GM18505 (cell line): ENCODE measurements at regions not wholly inside any gene's neighbourhood (a gene's known extent, or its start where the extent isn't known, plus 50 kb on each side); places are given as distances from the start of the nearest gene placed in this dataset.
"Not testable (repeated sequence)": the region's sequence is repeated elsewhere in the genome, so short reads cannot be mapped to it uniquely, and the experiment has no call there.

ENCODE experiments used
- ATAC-seq: cut with Tn5 transposase; IDR thresholded peaks from one replicate; pipeline ENCODE4 v1.9.1; 2021; ENCODE audit not compliant: unreplicated experiment
- POLR2A ChIP-seq: IDR thresholded peaks from 4 replicates; pipeline ENCODE4 v1.6.1; 2011; ENCODE audit warnings: borderline replicate concordance; ENCODE audit not compliant: insufficient read depth, insufficient read length; ENCODE audit errors: extremely low read depth

GRCh38 chr13:60214213-60215055 lies 50.7 kb upstream of the DIAPH3 start:
- ATAC-seq = no peak
- no peak for TF ChIP-seq POLR2A

DNA sequence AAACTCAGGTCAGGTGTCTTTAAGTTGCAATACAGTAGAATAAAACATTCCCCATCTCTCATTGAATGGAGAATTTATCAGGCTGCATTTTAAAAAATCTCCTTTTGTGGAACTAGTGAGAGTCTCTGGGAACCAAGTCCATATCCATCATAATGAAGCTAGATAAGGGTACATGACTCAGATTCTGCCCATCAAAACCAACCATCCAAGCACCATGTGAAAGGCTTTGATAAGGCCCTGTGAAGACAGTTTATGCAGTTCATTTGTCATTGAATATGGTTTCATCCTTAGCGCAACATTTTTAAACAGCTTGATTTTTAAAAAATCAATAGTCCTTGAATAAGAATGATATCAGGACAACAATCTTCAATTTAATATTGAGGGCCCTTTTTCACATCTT lies 56.3 kb upstream of the DIAPH3 start:
- ATAC-seq = no peak
- TF ChIP-seq POLR2A = no peak

DNA sequence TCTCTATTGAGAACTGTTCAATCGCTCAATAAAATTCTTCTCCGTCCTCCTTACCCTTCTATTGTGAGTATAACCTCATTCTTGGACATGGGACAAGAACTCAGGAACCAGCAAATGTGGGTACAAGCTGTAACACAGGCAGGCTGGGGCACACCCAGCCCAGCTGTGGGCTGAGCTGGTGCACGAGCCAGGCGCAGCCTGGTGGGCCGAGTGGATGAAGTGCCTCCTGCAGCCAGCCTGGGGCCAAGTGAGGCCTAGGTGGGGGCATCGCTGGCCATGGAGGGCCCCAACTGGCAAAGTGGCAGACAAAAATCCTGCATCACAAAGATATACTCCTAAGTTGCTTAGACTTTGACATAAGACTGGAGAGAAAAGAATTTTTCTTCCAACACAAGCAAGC lies 57.9 kb upstream of the DIAPH3 start:
- ATAC-seq = no peak
- no peak for TF ChIP-seq POLR2A

DNA sequence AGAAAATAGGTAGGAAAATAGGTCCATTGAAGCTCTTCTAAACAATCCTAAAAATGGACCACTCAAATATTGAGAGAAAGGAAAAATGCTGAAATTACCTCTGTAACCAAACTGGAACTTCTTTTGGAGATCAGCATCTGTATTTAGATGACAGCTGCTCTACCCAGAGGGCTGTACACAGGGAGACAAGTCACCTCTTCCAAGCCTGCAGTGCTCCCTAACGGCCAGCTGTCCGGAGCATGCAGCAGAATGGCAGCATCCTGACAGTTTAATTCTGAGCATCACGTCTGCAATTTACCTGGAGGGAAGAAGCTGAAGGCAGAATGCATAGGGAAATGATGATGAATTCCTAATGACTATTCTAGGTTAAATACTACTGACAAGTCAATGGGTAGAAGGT lies 62.8 kb upstream of the DIAPH3 start:
- ATAC-seq = no peak
- no peak for TF ChIP-seq POLR2A

DNA sequence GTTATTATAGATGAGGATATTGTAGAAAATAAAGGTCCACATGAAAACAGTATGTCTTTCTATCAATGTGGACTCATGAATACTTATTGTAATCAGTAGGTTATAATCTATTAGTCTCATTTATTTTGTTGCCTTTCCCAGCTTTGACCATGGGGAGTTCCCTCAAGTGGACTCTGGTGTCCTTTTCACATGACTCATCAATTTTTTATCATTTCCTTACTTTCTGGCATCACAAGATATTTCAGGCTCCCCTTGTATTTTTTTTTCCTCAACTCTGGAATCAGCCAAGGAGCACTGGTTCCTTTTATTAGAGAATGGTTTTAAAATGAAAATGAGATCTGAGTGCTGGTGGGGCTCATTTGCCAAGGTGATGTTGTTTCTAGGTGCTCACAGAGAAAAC lies 63.4 kb upstream of the DIAPH3 start:
- no peak for TF ChIP-seq POLR2A
- no peak for ATAC-seq

GRCh38 chr13:60229708-60230272 lies 66.1 kb upstream of the DIAPH3 start:
- TF ChIP-seq POLR2A = no peak
- no peak for ATAC-seq

DNA sequence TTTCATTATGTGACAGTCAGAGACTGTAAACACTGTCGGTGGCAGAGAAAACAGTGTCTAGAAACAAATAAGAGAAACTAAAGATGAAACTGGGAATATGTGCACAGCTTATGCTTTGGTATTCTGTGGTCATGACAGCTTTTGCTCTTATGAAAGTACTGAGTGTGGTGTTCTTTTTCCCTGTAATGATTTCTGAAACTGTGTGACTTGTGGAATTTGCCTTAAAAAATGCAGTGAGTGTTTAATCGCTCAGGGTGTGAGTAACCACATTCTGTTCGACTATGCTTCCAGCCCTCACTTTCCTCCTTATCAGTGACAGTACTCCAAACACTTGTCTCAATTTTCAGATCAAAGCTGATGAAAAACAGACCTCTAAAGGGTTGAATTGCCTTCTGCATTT lies 66.9 kb upstream of the DIAPH3 start:
- TF ChIP-seq POLR2A = no peak
- peak; percentile 59 for ATAC-seq

GRCh38 chr13:60242043-60242595 lies 78.4 kb upstream of the DIAPH3 start:
- no peak for TF ChIP-seq POLR2A
- no peak for ATAC-seq

DNA sequence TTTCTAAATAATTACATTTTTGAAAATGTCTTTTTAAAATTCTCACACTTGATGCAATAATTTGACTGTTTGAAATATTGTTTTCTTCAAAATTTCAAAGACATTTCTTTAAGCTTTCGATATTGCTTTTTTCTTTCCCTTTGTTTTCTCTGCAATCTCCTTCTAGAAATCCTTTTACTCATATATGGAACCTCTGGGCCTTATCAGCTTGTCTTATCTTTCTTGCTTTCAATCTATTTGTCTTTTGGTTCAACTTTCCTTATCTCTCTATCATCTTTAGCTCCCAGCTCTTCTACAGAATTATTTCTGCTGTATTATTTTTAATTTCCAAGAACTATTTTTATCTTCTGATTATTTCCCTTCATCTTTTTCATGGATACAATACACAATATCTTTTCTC lies 80.7 kb upstream of the DIAPH3 start:
- ATAC-seq = no peak
- TF ChIP-seq POLR2A = no peak

DNA sequence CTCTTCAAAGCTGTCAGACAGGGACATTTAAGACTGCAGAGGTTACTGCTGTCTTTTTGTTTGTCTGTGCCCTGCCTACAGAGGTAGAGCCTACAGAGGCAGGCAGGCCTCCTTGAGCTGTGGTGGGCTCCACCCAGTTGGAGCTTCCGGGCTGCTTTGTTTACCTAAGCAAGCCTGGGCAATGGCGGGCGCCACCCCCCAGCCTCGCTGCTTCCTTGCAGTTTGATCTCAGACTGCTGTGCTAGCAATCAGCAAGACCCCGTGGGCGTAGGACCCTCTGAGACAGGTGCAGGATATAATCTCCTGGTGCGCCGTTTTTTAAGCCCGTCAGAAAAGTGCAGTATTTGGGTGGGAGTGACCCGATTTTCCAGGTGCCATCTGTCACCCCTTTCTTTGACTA lies 87.7 kb upstream of the DIAPH3 start:
- not testable (repeated sequence) for ATAC-seq

DNA sequence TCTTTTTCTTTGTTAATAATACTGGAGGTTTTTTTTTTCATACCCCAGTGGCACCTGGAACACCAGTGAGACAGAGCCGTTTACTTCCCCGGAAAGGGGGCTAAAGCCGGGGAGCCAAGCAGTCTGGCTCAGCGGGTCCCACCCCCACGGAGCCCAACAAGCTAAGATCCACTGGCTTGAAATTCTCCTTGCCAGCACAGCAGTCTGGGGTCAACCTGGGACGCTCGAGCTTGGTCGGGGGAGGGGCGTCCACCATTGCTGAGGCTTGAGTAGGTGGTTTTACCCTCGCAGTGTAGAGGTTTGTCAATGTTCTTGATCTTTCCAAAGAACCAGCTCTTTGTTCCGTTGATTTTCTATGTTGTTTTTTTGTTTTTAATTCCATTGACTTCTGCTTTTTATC lies 94.6 kb upstream of the DIAPH3 start:
- TF ChIP-seq POLR2A = no peak
- no peak for ATAC-seq

- no peak for ATAC-seq
- TF ChIP-seq POLR2A = no peak
These were observed 96.7 kb upstream of the DIAPH3 start for GRCh38 chr13:60260440-60260839.

- no peak for ATAC-seq
- no peak for TF ChIP-seq POLR2A
These were observed 98.0 kb upstream of the DIAPH3 start for GRCh38 chr13:60261432-60262351.
